AG10803 (cell line): ENCODE measurements at regions not wholly inside any gene's neighbourhood (a gene's known extent, or its start where the extent isn't known, plus 50 kb on each side); places are given as distances from the start of the nearest gene placed in this dataset.

Experiments used
- DNase-seq: peaks from one replicate; pipeline ENCODE4 v3.0.0; 2010; ENCODE audit warnings: low read depth
- H3K4me3 ChIP-seq: 2 replicates; pipeline ENCODE4 v1.5.1; 2011; ENCODE audit warnings: mild to moderate bottlenecking, low read length, control low read depth
- CTCF ChIP-seq: conservative IDR thresholded peaks from 2 replicates; pipeline ENCODE4 v1.5.1; 2011; ENCODE audit warnings: mild to moderate bottlenecking, low read length, control low read depth, inconsistent platforms

GRCh38 chr5:92378966-92379611 is 996.0 kb upstream of the ARRDC3 start:
- DNase-seq: no peak
- TF ChIP-seq CTCF: no peak

GRCh38 chr5:92374859-92375258 is 991.7 kb upstream of the ARRDC3 start:
- DNase-seq: no peak
- TF ChIP-seq CTCF: no peak
- no peak overlapping the region for H3K4me3 ChIP-seq

More at GRCh38 chr5:92378966-92379611, 996.0 kb upstream of the ARRDC3 start:
- no peak overlapping the region for H3K4me3 ChIP-seq

GRCh38 chr5:92372766-92373165 is 989.6 kb upstream of the ARRDC3 start:
- DNase-seq: no peak
- no peak overlapping the region for H3K4me3 ChIP-seq
- no peak for TF ChIP-seq CTCF

GRCh38 chr5:92371889-92372235 is 988.7 kb upstream of the ARRDC3 start:
- TF ChIP-seq CTCF: no peak
- DNase-seq: no peak
- no peak overlapping the region for H3K4me3 ChIP-seq

- H3K4me3 ChIP-seq: no peak overlapping the region
- TF ChIP-seq CTCF: no peak
- no peak for DNase-seq
Observed at GRCh38 chr5:92371171-92371888, 988.2 kb upstream of the ARRDC3 start.

GRCh38 chr5:92370032-92370431 is 986.9 kb upstream of the ARRDC3 start:
- no peak for TF ChIP-seq CTCF
- no peak overlapping the region for H3K4me3 ChIP-seq
- DNase-seq: no peak

- DNase-seq: no peak
- no peak for TF ChIP-seq CTCF
- H3K4me3 ChIP-seq: no peak overlapping the region
Observed at GRCh38 chr5:92369587-92369986, 986.5 kb upstream of the ARRDC3 start.
